ENCODE measurements at regions not wholly inside any gene's neighbourhood (a gene's known extent, or its start where the extent isn't known, plus 50 kb on each side); places are given as distances from the start of the nearest gene placed in this dataset.
"Not testable (repeated sequence)": the region's sequence is repeated elsewhere in the genome, so short reads cannot be mapped to it uniquely, and the experiment has no call there.

DNA sequence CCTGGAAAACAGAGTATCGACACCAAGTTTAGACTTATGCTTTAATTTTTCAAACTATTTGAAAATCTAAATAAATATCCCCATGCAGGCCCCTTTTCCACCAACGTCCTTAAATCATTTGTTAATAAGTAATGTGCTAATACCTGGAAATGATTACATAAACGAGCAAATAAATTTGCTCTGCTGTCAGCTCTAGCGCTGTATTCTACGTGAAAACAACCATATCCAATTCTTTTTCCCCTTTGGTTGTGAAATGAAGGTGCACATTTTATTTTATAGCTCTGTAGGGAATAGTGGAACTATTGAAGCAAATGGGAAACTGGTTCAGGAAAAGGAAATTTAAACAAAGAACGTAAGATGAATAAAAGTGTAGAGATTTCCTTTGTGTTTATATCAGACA, 137.7 kb upstream of the ZNF608 start:
- no peak for ATAC-seq (ENCODE audit: low read depth in 2 of 2)
- no peaks in the 10 kb centered on the region for H3K9me3 Mint-ChIP-seq
- H3K27ac ChIP-seq (ENCODE audit: insufficient read depth, low read length, poor library complexity, severe bottlenecking) = no peak overlapping the region
- no peaks in the 10 kb centered on the region for H3K36me3 Mint-ChIP-seq
- DNase-seq = no peak
- H3K4me1 ChIP-seq (ENCODE audit: control insufficient read depth, insufficient read depth, low read length, poor library complexity, severe bottlenecking) = no peaks in the 10 kb centered on the region
- no peak overlapping the region for H3K27ac Mint-ChIP-seq
- no peak overlapping the region for H3K4me3 Mint-ChIP-seq
- H3K27me3 Mint-ChIP-seq = no peaks in the 10 kb centered on the region
- no peaks in the 10 kb centered on the region for H3K36me3 ChIP-seq (ENCODE audit: control insufficient read depth, insufficient read depth, low read length)
- no peaks in the 10 kb centered on the region for H3K9me3 ChIP-seq (ENCODE audit: control insufficient read depth in 2 of 2, low read length in 2 of 2)
- H3K4me3 ChIP-seq (ENCODE audit: low read depth, low read length) = no peak overlapping the region
- no peaks in the 10 kb centered on the region for H3K27me3 ChIP-seq (ENCODE audit: control insufficient read depth, insufficient read depth, low read length)
- H3K4me1 Mint-ChIP-seq = no peaks in the 10 kb centered on the region

GRCh38 chr5:124885490-124885889, 139.1 kb upstream of the ZNF608 start:
- H3K4me3 Mint-ChIP-seq = no peak overlapping the region
- no peaks in the 10 kb centered on the region for H3K36me3 ChIP-seq (ENCODE audit: control insufficient read depth, insufficient read depth, low read length)
- ATAC-seq (ENCODE audit: low read depth in 2 of 2) (no peak), DNase-seq (no peak)
- H3K27ac ChIP-seq (ENCODE audit: insufficient read depth, low read length, poor library complexity, severe bottlenecking) = no peak overlapping the region
- H3K4me1 ChIP-seq (ENCODE audit: control insufficient read depth, insufficient read depth, low read length, poor library complexity, severe bottlenecking) = no peaks in the 10 kb centered on the region
- no peaks in the 10 kb centered on the region for H3K4me1 Mint-ChIP-seq
- H3K27me3 Mint-ChIP-seq = no peaks in the 10 kb centered on the region
- H3K4me3 ChIP-seq (ENCODE audit: low read depth, low read length) = no peak overlapping the region
- H3K27me3 ChIP-seq (ENCODE audit: control insufficient read depth, insufficient read depth, low read length) = no peaks in the 10 kb centered on the region
- H3K9me3 ChIP-seq (ENCODE audit: control insufficient read depth in 2 of 2, low read length in 2 of 2) = no peaks in the 10 kb centered on the region
- no peak overlapping the region for H3K27ac Mint-ChIP-seq
- H3K9me3 Mint-ChIP-seq = no peaks in the 10 kb centered on the region
- H3K36me3 Mint-ChIP-seq = no peaks in the 10 kb centered on the region

DNA sequence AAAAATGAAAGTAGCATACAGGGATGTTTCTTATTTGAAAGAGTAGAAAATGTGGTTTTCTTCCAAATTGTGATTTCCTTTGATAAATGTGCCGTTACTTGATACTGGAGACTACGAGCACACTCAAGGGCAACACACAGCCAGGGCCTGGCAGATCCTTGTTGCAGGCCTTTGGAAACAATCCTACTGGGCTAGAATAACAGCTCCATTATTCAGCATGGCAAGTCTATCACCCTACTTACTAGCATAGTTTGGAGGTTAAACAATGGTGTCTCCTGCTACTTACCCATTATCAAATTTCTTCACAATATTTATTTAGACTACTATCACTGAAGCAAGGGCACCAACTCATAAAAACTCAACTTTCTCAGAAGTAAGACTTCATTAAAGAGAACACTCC, 140.8 kb upstream of the ZNF608 start:
- H3K9me3 Mint-ChIP-seq = no peaks in the 10 kb centered on the region
- H3K4me3 ChIP-seq (ENCODE audit: low read depth, low read length) = no peak overlapping the region
- DNase-seq (no peak), ATAC-seq (ENCODE audit: low read depth in 2 of 2) (no peak)
- no peaks in the 10 kb centered on the region for H3K4me1 Mint-ChIP-seq
- no peaks in the 10 kb centered on the region for H3K36me3 Mint-ChIP-seq
- no peak overlapping the region for H3K4me3 Mint-ChIP-seq
- H3K27ac ChIP-seq (ENCODE audit: insufficient read depth, low read length, poor library complexity, severe bottlenecking) = no peak overlapping the region
- no peaks in the 10 kb centered on the region for H3K27me3 ChIP-seq (ENCODE audit: control insufficient read depth, insufficient read depth, low read length)
- no peaks in the 10 kb centered on the region for H3K36me3 ChIP-seq (ENCODE audit: control insufficient read depth, insufficient read depth, low read length)
- H3K4me1 ChIP-seq (ENCODE audit: control insufficient read depth, insufficient read depth, low read length, poor library complexity, severe bottlenecking) = no peaks in the 10 kb centered on the region
- H3K27ac Mint-ChIP-seq = no peak overlapping the region
- H3K9me3 ChIP-seq (ENCODE audit: control insufficient read depth in 2 of 2, low read length in 2 of 2) = no peaks in the 10 kb centered on the region
- no peaks in the 10 kb centered on the region for H3K27me3 Mint-ChIP-seq

GRCh38 chr5:124888050-124888506, 141.6 kb upstream of the ZNF608 start:
- Mint-ChIP-seq H3K9me3 (no peaks in the 10 kb centered on the region), H3K36me3 (no peaks in the 10 kb centered on the region)

GRCh38 chr5:124888622-124889485, 142.4 kb upstream of the ZNF608 start:
- ATAC-seq (ENCODE audit: low read depth in 2 of 2) (no peak), DNase-seq (no peak)
- H3K4me1 Mint-ChIP-seq = no peaks in the 10 kb centered on the region
- H3K4me3 ChIP-seq (ENCODE audit: low read depth, low read length) = no peak overlapping the region
- peaks cover 0 to 3% (median 0%) of the 10 kb centered on the region in 7 donors for H3K9me3 Mint-ChIP-seq
- H3K4me1 ChIP-seq (ENCODE audit: control insufficient read depth, insufficient read depth, low read length, poor library complexity, severe bottlenecking) = no peaks in the 10 kb centered on the region
- no peaks in the 10 kb centered on the region for H3K36me3 Mint-ChIP-seq
- H3K27me3 ChIP-seq (ENCODE audit: control insufficient read depth, insufficient read depth, low read length) = no peaks in the 10 kb centered on the region
- H3K27ac Mint-ChIP-seq = no peak overlapping the region
- H3K27me3 Mint-ChIP-seq = no peaks in the 10 kb centered on the region
- no peaks in the 10 kb centered on the region for H3K9me3 ChIP-seq (ENCODE audit: control insufficient read depth in 2 of 2, low read length in 2 of 2)
- no peak overlapping the region for H3K27ac ChIP-seq (ENCODE audit: insufficient read depth, low read length, poor library complexity, severe bottlenecking)
- H3K36me3 ChIP-seq (ENCODE audit: control insufficient read depth, insufficient read depth, low read length) = no peaks in the 10 kb centered on the region
- no peak overlapping the region for H3K4me3 Mint-ChIP-seq

More at GRCh38 chr5:124888050-124888506, 141.6 kb upstream of the ZNF608 start:
- H3K36me3 ChIP-seq (ENCODE audit: control insufficient read depth, insufficient read depth, low read length) = no peaks in the 10 kb centered on the region
- H3K27ac ChIP-seq (ENCODE audit: insufficient read depth, low read length, poor library complexity, severe bottlenecking) = no peak overlapping the region
- no peak overlapping the region for H3K4me3 Mint-ChIP-seq
- no peaks in the 10 kb centered on the region for H3K4me1 Mint-ChIP-seq
- no peaks in the 10 kb centered on the region for H3K27me3 Mint-ChIP-seq
- ATAC-seq (ENCODE audit: low read depth in 2 of 2) (no peak), DNase-seq (no peak)
- H3K27me3 ChIP-seq (ENCODE audit: control insufficient read depth, insufficient read depth, low read length) = no peaks in the 10 kb centered on the region
- no peak overlapping the region for H3K4me3 ChIP-seq (ENCODE audit: low read depth, low read length)
- H3K9me3 ChIP-seq (ENCODE audit: control insufficient read depth in 2 of 2, low read length in 2 of 2) = no peaks in the 10 kb centered on the region
- H3K4me1 ChIP-seq (ENCODE audit: control insufficient read depth, insufficient read depth, low read length, poor library complexity, severe bottlenecking) = no peaks in the 10 kb centered on the region
- no peak overlapping the region for H3K27ac Mint-ChIP-seq

DNA sequence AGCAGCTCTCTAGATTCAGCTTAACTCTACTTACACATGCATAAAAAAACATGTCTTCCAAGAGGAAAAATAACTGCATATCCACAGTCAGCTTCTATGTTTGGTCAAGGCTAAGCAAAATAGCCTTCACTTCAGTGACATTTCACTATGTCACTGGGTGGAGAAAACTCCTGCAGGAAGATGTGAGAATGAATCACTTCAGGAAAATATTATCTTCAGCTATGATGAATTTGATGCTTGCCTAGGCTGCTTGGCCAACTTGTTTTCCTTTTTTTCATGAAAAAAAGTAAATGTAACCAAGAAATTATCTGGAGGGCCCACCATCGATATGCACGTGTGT, 143.0 kb upstream of the ZNF608 start:
- DNase-seq (no peak), ATAC-seq (ENCODE audit: low read depth in 2 of 2) (no peak)
- Histone ChIP-seq H3K4me1 (ENCODE audit: control insufficient read depth, insufficient read depth, low read length, poor library complexity, severe bottlenecking) (no peaks in the 10 kb centered on the region), H3K27ac (ENCODE audit: insufficient read depth, low read length, poor library complexity, severe bottlenecking) (no peak overlapping the region), H3K4me3 (ENCODE audit: low read depth, low read length) (no peak overlapping the region), H3K9me3 (ENCODE audit: control insufficient read depth in 2 of 2, low read length in 2 of 2) (no peaks in the 10 kb centered on the region), H3K27me3 (ENCODE audit: control insufficient read depth, insufficient read depth, low read length) (no peaks in the 10 kb centered on the region), H3K36me3 (ENCODE audit: control insufficient read depth, insufficient read depth, low read length) (no peaks in the 10 kb centered on the region)
- Mint-ChIP-seq H3K4me1 (no peaks in the 10 kb centered on the region), H3K36me3 (no peaks in the 10 kb centered on the region), H3K4me3 (no peak overlapping the region), H3K9me3 (peaks cover 0 to 5% (median 0%) of the 10 kb centered on the region in 7 donors), H3K27me3 (no peaks in the 10 kb centered on the region), H3K27ac (no peak overlapping the region)

DNA sequence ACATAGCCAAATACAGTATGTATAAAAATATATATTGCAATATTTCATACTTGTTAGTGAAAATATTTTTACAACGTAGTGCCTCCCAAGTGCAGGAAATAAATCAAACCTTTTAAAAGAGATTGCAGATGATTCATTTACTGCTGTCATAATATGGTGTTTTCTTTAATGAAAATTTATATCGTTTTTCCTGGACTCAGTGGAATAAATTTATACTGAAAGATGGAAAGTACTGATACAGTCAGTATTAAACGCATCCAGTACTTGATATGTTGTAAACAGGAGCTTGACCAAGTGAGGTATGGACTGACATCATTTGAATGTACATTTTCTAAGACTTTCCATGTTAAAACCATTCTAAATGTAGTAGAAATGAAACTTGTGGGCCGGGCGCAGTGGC, 143.4 kb upstream of the ZNF608 start:
- Mint-ChIP-seq H3K4me1 (no peaks in the 10 kb centered on the region), H3K4me3 (no peak overlapping the region), H3K27me3 (no peaks in the 10 kb centered on the region), H3K27ac (no peak overlapping the region), H3K36me3 (no peaks in the 10 kb centered on the region), H3K9me3 (peaks cover 0 to 5% (median 0%) of the 10 kb centered on the region in 7 donors)
- ATAC-seq (ENCODE audit: low read depth in 2 of 2) (no peak), DNase-seq (no peak)
- Histone ChIP-seq H3K4me1 (ENCODE audit: control insufficient read depth, insufficient read depth, low read length, poor library complexity, severe bottlenecking) (no peaks in the 10 kb centered on the region), H3K9me3 (ENCODE audit: control insufficient read depth in 2 of 2, low read length in 2 of 2) (no peaks in the 10 kb centered on the region), H3K36me3 (ENCODE audit: control insufficient read depth, insufficient read depth, low read length) (no peaks in the 10 kb centered on the region), H3K27me3 (ENCODE audit: control insufficient read depth, insufficient read depth, low read length) (no peaks in the 10 kb centered on the region), H3K4me3 (ENCODE audit: low read depth, low read length) (no peak overlapping the region), H3K27ac (ENCODE audit: insufficient read depth, low read length, poor library complexity, severe bottlenecking) (no peak overlapping the region)

DNA sequence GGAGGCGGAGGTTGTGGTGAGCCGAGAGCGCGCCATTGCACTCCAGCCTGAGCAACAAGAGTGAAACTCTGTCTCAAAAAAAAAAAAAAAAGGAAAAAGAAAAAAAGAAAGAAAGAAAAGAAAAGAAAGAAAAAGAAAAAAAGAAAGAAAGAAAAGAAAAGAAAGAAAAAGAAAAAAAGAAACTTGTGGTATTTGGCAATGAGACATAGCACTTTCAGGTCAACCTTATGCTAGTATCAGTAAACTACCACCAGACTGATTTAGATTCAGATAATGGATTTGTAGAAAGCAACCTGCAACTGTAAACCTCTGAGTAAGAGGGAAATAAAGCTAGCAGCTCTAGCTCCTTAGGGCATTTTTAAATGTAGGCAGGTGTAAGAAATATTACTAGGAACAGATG, 144.0 kb upstream of the ZNF608 start:
- not testable (repeated sequence) for H3K36me3 Mint-ChIP-seq; H3K27me3 ChIP-seq (ENCODE audit: control insufficient read depth, insufficient read depth, low read length); H3K9me3 ChIP-seq (ENCODE audit: control insufficient read depth in 2 of 2, low read length in 2 of 2); ATAC-seq (ENCODE audit: low read depth in 2 of 2); H3K9me3 Mint-ChIP-seq; H3K4me3 ChIP-seq (ENCODE audit: low read depth, low read length); H3K4me1 ChIP-seq (ENCODE audit: control insufficient read depth, insufficient read depth, low read length, poor library complexity, severe bottlenecking); H3K27ac ChIP-seq (ENCODE audit: insufficient read depth, low read length, poor library complexity, severe bottlenecking); H3K36me3 ChIP-seq (ENCODE audit: control insufficient read depth, insufficient read depth, low read length); H3K27ac Mint-ChIP-seq; H3K27me3 Mint-ChIP-seq; H3K4me3 Mint-ChIP-seq; DNase-seq; H3K4me1 Mint-ChIP-seq
